NCI-H2227 (cell line): ENCODE measurements at regions not wholly inside any gene's neighbourhood (a gene's known extent, or its start where the extent isn't known, plus 50 kb on each side); places are given as distances from the start of the nearest gene placed in this dataset.
A peak's percentile ranks its signal among the peaks of the same experiment; 100 is the strongest.
"Not testable (repeated sequence)": the region's sequence is repeated elsewhere in the genome, so short reads cannot be mapped to it uniquely, and the experiment has no call there.

Experiments used
- DNase-seq: peaks from one replicate; lab custom pipeline; 2025; ENCODE audit not compliant: unreplicated experiment; lab: John Stamatoyannopoulos, UW

DNA sequence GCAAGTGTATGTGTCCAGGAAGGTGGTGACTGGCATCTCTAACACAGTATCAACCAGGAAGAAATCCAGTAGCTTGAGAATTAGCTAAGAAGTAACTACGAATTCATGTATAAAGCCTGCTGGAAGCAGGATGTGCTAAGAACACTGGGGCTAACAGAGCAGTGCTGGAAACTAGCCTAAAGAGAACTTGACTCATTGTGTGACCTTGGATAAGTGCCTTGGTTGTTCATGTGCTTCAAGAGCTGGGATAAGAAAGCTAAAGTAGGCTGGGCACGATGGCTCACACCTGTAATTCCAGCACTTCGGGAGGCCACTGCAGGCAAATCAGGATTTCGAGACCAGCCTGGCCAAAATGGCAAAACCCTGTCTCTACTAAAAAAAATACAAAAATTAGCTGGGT is 186.9 kb downstream of the RRAGC start:
- no peak for DNase-seq

DNA sequence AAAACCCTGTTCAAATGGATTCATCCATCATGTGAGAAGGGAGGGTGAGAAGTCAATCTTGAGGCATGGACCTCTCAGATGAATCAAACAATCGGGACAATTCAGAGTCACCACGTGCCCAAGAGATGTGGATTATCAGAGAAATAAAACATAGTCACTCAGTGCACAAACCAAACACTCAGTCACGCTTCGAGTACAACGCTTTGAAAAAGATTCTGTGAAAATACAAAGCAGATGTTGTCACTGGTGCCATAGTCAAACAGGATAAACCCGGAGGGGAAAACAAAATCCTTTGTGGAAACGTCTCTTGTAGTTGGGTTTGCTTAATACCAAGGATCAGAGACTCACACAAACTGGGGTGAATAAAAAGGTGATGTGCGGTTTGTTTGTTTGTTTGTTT is 188.4 kb downstream of the RRAGC start:
- DNase-seq, result no peak

- no peak for DNase-seq
Observed at GRCh38 chr1:38670544-38671122, 188.9 kb downstream of the RRAGC start.

DNA sequence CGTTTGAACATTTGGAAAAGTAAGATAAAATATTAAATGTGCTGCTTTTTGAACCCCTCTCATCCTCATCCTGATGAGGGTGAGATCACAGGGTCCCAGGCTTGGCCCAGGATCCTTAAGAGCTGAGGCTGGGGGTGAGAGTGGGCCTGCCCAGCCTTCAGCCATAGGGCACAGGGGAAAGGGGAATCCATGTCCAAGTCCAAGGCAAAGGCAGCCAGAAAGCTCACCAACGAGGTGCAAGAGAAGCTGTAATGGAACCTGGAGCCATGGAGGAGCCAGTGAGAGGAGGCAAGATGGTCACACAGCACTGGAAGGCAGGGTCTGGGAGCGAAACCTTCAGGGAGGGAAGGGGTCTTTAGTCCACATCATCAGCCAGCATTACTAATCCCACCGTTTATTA is 191.9 kb downstream of the RRAGC start:
- DNase-seq, result no peak

GRCh38 chr1:38662126-38662525 is 197.4 kb downstream of the RRAGC start:
- DNase-seq, result no peak

GRCh38 chr1:38658883-38659282 is 200.7 kb downstream of the RRAGC start:
- no peak for DNase-seq

- DNase-seq, result no peak
Observed at GRCh38 chr1:38657873-38658272, 201.7 kb downstream of the RRAGC start.

DNA sequence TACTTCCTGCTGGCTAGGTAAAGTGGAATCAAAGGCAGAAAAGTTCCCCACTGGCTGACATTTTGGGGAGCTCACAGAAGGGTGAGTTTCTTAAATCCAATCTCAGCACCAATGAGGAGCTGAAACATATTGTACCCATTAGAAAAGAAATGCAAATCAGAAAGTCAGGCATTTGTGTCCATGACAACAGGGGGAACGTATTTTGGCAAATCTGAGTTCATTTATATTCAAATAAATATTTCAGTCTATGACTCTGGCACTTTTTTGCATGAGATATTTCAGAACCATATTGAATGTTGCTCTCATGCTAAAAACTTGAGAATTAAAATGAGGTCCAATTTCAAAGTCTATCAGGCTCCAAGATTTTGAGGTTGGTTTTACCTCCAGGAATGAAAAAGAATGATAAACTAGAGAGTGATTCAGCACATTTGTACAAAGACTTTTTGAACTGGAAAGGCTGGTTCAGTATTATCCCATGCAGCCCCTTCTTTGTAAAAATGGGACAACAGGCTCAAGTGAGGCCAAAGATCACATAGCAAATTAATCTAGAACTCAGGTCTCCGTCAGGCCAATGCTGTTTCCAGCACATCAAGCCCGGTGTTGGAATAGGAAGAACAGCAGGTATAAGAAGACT is 202.2 kb downstream of the RRAGC start:
- no peak for DNase-seq

DNA sequence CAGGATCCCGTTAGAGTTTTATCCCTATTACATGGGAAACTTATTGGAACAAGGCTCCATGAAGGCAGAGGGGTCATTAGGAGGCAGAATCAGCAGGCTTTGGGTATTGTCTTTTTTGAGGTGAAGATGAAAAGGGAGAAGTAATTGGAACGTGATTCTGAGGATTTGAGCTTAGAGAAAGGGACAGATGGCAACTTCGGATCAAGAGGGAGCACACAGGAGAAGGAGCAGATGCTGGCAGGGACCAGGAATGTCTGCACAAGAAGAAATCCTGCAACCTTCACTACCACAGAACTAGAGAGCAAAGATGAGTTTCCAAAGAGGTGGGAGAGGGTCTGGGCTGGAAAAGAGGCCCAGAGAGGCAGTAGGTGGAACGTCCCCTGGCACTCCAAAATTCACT is 202.8 kb downstream of the RRAGC start:
- no peak for DNase-seq

DNA sequence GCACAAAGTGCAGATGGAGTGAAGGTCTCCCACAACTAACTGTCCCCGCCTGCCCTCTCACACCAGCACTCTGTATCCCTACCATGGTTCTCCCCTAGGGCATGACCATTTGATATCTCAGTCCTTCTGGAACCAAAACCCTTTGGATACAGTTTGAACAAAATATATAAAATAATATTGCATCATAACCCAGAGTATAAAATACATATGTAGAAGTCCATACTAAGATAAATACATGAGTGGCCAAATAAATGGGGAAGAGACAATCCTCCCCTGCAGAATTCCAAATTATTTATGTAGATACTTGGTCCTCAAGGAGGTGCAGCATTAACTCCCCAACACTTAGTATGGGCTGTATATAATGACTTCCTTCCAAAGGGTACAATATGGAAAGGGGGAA is 207.4 kb downstream of the RRAGC start:
- no peak for DNase-seq

DNA sequence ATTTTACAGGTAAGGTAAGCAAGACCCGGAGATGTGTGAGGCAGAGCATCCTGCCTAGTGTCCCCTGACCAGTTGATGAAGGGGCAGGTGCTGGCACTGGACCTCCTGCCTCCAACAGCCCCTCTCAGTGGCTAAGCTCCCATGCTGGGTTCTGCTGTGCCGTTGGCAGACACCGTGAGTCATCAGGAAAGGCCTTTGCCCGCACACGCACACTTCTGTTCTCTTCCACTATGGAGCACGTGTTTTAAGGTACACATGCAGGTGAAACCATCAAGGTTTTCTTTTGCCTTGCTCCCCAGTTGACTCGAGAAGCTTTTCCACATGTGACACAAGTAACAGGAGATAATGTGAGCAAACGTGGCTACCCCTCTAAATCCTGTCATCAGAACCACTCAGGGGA is 207.9 kb downstream of the RRAGC start:
- no peak for DNase-seq

DNA sequence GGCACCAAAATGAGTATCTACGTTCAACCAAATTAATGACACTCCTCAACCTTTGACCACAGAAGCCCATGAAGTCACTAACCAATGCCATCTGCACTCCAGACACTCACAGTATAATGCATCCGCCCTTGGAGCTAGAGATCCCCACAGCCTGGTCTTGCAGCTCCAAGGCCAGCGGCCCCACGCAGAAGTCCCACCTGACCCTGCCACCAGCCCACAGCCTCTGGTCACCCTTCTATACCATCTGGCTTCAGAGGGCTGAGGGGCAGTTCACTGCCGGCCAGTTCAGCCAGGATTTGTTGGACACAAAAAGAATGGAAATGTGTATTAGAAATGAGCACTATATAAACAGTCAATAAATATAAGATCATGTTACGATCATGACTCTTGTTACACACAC is 211.2 kb downstream of the RRAGC start:
- DNase-seq, result no peak

DNA sequence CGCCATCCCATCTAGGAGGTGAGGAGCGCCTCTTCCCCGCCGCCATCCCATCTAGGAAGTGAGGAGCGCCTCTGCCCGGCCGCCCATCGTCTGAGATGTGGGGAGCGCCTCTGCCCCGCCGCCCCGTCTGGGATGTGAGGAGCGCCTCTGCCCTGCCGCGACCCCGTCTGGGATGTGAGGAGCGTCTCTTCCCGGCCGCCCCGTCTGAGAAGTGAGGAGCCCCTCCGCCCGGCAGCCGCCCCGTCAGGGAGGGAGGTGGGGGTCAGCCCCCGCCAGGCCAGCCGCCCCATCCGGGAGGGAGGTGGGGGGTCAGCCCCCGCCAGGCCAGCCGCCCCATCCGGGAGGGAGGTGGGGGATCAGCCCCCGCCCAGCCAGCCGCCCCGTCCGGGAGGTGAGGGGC is 212.2 kb downstream of the RRAGC start:
- DNase-seq, result not testable (repeated sequence)

GRCh38 chr1:38644092-38644491 is 215.5 kb downstream of the RRAGC start:
- no peak for DNase-seq

GRCh38 chr1:38641661-38642060 is 217.9 kb downstream of the RRAGC start:
- no peak for DNase-seq

- no peak for DNase-seq
Observed at GRCh38 chr1:38640371-38640770, 219.2 kb downstream of the RRAGC start.

- no peak for DNase-seq
Observed at GRCh38 chr1:38628241-38628640, 231.3 kb downstream of the RRAGC start.

DNA sequence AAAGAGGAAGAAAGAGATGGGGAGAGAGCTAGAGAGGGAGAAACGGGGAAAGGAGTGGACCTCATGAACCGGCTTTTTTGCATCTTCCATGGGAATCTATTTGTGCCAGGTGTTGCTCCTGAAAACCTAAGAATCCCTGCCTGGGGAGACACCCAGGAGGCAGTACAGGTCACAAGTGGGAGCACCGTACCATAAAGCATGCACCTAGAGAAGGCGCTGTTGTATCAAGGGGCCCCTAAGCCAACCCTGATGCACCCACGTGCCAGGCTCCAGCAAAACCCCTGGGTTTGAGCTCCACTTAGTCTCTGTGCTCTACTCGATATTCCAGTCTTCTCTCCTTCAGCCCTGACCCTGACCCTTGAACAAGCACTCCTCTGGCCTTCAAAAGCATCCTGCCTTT is 233.6 kb downstream of the RRAGC start:
- no peak for DNase-seq

GRCh38 chr1:38624336-38625039 is 235.1 kb downstream of the RRAGC start:
- DNase-seq, result peak; percentile 90

- no peak for DNase-seq
Observed at GRCh38 chr1:38623529-38623928, 236.0 kb downstream of the RRAGC start.

- DNase-seq, result no peak
Observed at GRCh38 chr1:38622197-38622596, 237.4 kb downstream of the RRAGC start.

DNA sequence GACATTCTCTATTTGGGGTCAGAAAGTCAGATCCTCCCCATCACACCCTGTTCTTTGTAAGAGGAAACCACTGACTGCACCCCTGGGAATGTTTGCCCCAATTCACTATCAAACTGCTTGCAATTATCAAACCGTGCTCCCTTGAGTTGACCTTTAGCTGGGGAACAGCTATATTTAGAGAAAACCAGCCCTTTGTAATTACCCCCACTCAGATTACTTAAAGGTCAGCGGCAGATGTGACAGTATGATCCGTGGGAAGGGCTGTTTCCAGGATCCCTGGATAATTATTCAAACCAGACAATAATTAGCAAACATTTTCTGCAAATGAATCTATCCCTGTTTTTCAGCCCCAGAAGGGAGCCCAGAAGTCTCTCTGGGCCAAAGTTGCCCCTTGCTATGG is 242.7 kb downstream of the RRAGC start:
- DNase-seq, result no peak

DNA sequence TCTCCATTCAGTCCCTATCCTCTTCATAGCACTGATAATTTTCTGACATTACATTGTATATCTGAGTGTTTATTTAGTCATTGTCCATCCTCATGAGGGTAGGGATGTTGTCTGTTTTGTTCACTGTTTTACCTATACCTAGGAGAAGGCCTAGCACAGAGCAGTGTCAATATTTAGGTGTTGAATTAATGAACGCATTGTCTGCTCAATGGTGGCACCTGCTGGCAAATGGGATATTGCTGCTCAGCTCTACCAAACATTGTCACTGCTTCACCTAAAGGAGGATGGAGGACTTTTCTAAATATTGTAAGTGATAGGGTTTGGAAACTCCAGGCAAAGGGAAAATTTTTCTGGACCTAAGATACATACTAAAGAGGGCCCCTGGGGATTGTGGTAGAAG is 243.9 kb downstream of the RRAGC start:
- DNase-seq, result no peak
